Ishikawa (cell line): ENCODE measurements at regions not wholly inside any gene's neighbourhood (a gene's known extent, or its start where the extent isn't known, plus 50 kb on each side); places are given as distances from the start of the nearest gene placed in this dataset.

Experiments
- CEBPB ChIP-seq: IDR thresholded peaks from 2 replicates; pipeline ENCODE4 v1.6.1; 2012
- CREB1 ChIP-seq: IDR thresholded peaks from 2 replicates; pipeline ENCODE4 v1.6.1; 2012; ENCODE audit warnings: low read depth
- EGR1 ChIP-seq: IDR thresholded peaks from 2 replicates; pipeline ENCODE4 v1.6.1; 2012
- EP300 ChIP-seq: IDR thresholded peaks from 2 replicates; pipeline ENCODE4 v1.6.1; 2012; ENCODE audit warnings: borderline replicate concordance
- FOXM1 ChIP-seq: IDR thresholded peaks from 2 replicates; pipeline ENCODE4 v1.6.1; 2012; ENCODE audit warnings: low read depth, borderline replicate concordance
- MAX ChIP-seq: IDR thresholded peaks from 2 replicates; pipeline ENCODE4 v1.6.1; 2012
- NFIC ChIP-seq: IDR thresholded peaks from 2 replicates; pipeline ENCODE4 v1.6.1; 2012
- RAD21 ChIP-seq: IDR thresholded peaks from 2 replicates; pipeline ENCODE4 v1.6.1; 2012; ENCODE audit warnings: low read depth
- REST ChIP-seq: IDR thresholded peaks from 2 replicates; pipeline ENCODE4 v1.6.1; 2012; ENCODE audit warnings: low read depth, mild to moderate bottlenecking
- TAF1 ChIP-seq: IDR thresholded peaks from 2 replicates; pipeline ENCODE4 v1.6.1; 2012; ENCODE audit warnings: low read depth, mild to moderate bottlenecking
- TCF12 ChIP-seq: IDR thresholded peaks from 2 replicates; pipeline ENCODE4 v1.6.1; 2012; ENCODE audit warnings: low read depth
- TEAD4 ChIP-seq: IDR thresholded peaks from 2 replicates; pipeline ENCODE4 v1.6.1; 2012
- USF1 ChIP-seq: IDR thresholded peaks from 2 replicates; pipeline ENCODE4 v1.6.1; 2012
- YY1 ChIP-seq: IDR thresholded peaks from 2 replicates; pipeline ENCODE4 v1.6.1; 2012; ENCODE audit warnings: low read depth
- ZBTB7A ChIP-seq: IDR thresholded peaks from 2 replicates; pipeline ENCODE4 v1.6.1; 2012; ENCODE audit warnings: low read depth

- no peak for TF ChIP-seq TEAD4
- TF ChIP-seq FOXM1: no peak
Measured at GRCh38 chr6:23797041-23797440, 329.0 kb upstream of the NRSN1 start.

- TF ChIP-seq ZBTB7A (no peak), MAX (no peak), USF1 (no peak), FOXM1 (no peak), NFIC (no peak), REST (no peak), TEAD4 (no peak), EGR1 (no peak), CEBPB (no peak), YY1 (no peak), RAD21 (no peak), EP300 (no peak), TAF1 (no peak), TCF12 (no peak), CREB1 (no peak)
Measured at GRCh38 chr6:23823421-23823820, 302.6 kb upstream of the NRSN1 start.

GRCh38 chr6:23826572-23826971 lies 299.4 kb upstream of the NRSN1 start:
- TF ChIP-seq CREB1 (no peak), YY1 (no peak), NFIC (no peak), FOXM1 (no peak), CEBPB (no peak), TAF1 (no peak), EGR1 (no peak), EP300 (no peak), REST (no peak), TCF12 (no peak), MAX (no peak), USF1 (no peak), TEAD4 (no peak), ZBTB7A (no peak), RAD21 (no peak)

GRCh38 chr6:23828861-23829260 lies 297.2 kb upstream of the NRSN1 start:
- no peak for TF ChIP-seq NFIC
- no peak for TF ChIP-seq TCF12
- TF ChIP-seq USF1: no peak
- no peak for TF ChIP-seq CEBPB
- no peak for TF ChIP-seq CREB1
- TF ChIP-seq FOXM1: no peak
- no peak for TF ChIP-seq TEAD4
- no peak for TF ChIP-seq RAD21
- no peak for TF ChIP-seq EP300
- no peak for TF ChIP-seq REST

GRCh38 chr6:23841116-23841515 lies 284.9 kb upstream of the NRSN1 start:
- TF ChIP-seq EGR1 (no peak), RAD21 (no peak), TAF1 (no peak), USF1 (no peak), TCF12 (no peak), EP300 (no peak), TEAD4 (no peak), NFIC (no peak), REST (no peak), YY1 (no peak), ZBTB7A (no peak), FOXM1 (no peak), CEBPB (no peak), CREB1 (no peak), MAX (no peak)
